GM12891 (cell line): ENCODE measurements at regions not wholly inside any gene's neighbourhood (a gene's known extent, or its start where the extent isn't known, plus 50 kb on each side); places are given as distances from the start of the nearest gene placed in this dataset.

Source experiments
- PAX5 ChIP-seq: IDR thresholded peaks from 2 replicates; pipeline ENCODE4 v1.6.1; 2011; ENCODE audit warnings: low read length, moderate library complexity, mild to moderate bottlenecking; ENCODE audit not compliant: insufficient read depth, severe bottlenecking
- POLR2A ChIP-seq: IDR thresholded peaks from 2 replicates; pipeline ENCODE4 v1.6.1; 2011; ENCODE audit warnings: low read depth, low read length, control low read depth

DNA sequence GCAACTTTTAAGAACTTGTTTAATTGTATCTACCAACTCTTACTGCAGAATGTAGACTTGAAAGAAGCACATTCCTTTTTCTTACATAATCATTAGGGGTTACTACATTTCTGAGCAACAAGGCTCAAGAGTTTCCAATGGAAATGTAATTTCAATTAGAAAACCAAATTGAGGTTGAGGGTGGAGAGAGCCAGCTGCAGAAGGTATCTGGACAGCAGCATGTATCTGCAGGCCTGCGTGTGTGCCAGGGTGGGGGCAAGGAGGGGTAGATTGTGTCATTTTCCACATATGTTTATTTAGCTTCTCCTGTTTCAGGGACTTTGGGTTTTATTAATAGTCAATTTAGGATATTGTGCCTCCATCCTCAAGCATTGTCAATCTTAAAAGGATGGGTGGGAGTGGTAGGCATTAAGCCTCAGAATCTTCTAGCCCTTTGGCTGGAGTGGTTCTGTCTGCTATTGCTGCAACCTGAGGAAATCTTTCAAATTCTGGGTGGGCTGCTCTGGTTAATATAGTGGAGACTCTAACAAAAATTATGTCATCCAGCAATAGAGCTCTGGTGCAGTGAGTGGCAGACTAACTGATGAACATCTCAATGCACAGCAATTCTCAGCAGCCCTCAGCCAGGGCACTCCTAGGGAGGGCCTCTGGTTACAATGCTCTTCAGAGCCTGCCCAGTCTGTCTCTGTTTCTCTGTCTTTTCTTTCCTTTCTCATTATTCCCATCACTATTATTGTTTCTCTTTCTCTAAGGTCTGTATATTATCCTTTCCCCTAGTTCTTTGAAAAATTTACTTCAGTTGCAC, 151.4 kb downstream of the RPIA start:
- TF ChIP-seq PAX5 (no peak), POLR2A (peak; percentile 63; the same call in 1 of the 2 replicates)
